ENCODE measurements at regions not wholly inside any gene's neighbourhood (a gene's known extent, or its start where the extent isn't known, plus 50 kb on each side); places are given as distances from the start of the nearest gene placed in this dataset.
"Not testable (repeated sequence)": the region's sequence is repeated elsewhere in the genome, so short reads cannot be mapped to it uniquely, and the experiment has no call there.

- no peak for DNase-seq
- Mint-ChIP-seq H3K27me3 (ENCODE audit: low read depth in 3 of 3) (peaks cover 0 to 1% (median 1%) of the 10 kb centered on the region in 3 donors), H3K4me1 (no peaks in the 10 kb centered on the region), H3K27ac (no peak overlapping the region), H3K9me3 (no peaks in the 10 kb centered on the region), H3K36me3 (no peaks in the 10 kb centered on the region), H3K4me3 (no peak overlapping the region)
These were observed 108.8 kb upstream of the PMEPA1 start for GRCh38 chr20:57818418-57819181.

DNA sequence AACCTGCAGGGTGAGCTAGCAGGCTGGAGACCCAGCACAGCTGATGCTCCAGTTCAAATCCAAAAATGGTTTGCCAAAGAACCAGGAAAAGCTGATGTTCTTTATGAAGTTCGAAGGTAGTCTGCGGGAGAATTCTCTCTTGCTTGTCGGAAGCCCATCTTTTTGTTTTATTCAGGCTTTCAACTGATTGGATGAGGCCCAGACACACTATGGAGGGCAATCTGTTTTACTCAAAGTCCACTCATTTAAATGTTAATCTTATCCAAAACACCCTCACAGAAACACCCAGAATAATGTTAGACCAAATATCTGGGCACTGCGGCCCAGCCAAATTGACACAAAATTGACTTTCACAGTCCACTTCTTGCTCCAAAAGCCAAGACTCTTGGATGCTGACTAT lies 105.6 kb upstream of the PMEPA1 start:
- H3K27ac Mint-ChIP-seq: no peak overlapping the region
- H3K4me1 Mint-ChIP-seq: no peaks in the 10 kb centered on the region
- H3K4me3 Mint-ChIP-seq: no peak overlapping the region
- no peaks in the 10 kb centered on the region for H3K36me3 Mint-ChIP-seq
- H3K9me3 Mint-ChIP-seq: no peaks in the 10 kb centered on the region
- no peak for DNase-seq
- H3K27me3 Mint-ChIP-seq (ENCODE audit: low read depth in 3 of 3): peaks cover 0 to 3% (median 2%) of the 10 kb centered on the region in 3 donors

DNA sequence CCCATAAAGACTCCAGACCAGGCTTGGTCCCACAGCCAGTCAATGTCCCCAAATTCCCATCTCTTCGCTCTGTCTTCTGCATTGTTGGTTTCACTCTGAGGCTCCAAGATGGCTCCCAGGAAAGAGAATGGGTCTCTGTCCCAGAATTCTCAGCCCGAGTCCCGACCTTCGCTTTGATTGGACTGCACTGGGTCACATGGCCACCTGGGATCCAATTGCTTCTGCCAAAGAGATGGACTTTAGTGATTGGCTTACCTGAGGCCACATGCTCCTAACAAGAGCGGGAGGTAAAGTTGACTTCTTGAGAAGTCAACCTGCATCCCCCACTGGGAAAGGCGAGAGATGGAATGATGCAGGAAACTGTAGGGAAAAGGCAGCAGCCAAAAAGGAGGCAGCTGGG lies 104.7 kb upstream of the PMEPA1 start:
- no peaks in the 10 kb centered on the region for H3K36me3 Mint-ChIP-seq
- peaks cover 0 to 5% (median 3%) of the 10 kb centered on the region in 3 donors for H3K27me3 Mint-ChIP-seq (ENCODE audit: low read depth in 3 of 3)
- H3K4me3 Mint-ChIP-seq: no peak overlapping the region
- no peaks in the 10 kb centered on the region for H3K4me1 Mint-ChIP-seq
- no peak for DNase-seq
- H3K27ac Mint-ChIP-seq: no peak overlapping the region
- no peaks in the 10 kb centered on the region for H3K9me3 Mint-ChIP-seq

DNA sequence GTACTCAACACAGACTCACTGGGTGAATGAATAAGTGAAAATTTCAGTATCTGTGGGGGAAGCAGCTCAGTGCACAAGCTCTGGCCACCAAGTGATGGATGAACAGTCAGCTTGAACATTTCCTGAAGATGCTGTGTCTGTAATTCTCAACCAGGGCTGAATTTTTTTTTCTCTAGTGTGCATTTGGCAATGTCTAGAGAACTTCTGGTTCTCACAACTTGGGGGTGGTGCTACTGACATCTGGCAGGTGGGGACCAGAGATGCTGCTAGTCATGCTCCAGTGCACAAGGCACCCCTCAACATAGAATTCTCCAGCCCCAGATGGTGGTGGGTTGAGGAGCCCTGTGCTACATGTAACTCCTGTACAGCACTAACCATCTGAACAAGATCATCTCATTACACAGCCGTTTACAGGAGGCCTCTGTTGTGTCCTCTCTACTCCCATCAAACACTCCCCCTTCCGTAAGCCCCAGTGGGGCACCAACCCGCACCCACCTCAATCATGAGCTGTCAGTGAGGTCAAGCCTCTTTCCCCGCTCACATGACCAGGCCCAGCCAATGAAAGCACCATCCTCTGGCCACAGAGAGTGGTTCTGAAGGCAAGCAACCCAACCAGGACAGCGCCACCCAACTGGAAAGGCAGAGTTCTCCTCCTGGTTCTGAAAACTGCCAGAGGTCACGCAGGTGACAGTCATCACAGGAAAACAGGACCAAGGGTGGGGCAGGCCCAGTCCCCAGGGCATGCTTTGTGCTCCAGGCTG lies 103.9 kb upstream of the PMEPA1 start:
- H3K4me3 Mint-ChIP-seq: no peak overlapping the region
- no peaks in the 10 kb centered on the region for H3K36me3 Mint-ChIP-seq
- no peaks in the 10 kb centered on the region for H3K9me3 Mint-ChIP-seq
- peaks cover 0 to 5% (median 3%) of the 10 kb centered on the region in 3 donors for H3K27me3 Mint-ChIP-seq (ENCODE audit: low read depth in 3 of 3)
- H3K27ac Mint-ChIP-seq: no peak overlapping the region
- DNase-seq: no peak
- H3K4me1 Mint-ChIP-seq: no peaks in the 10 kb centered on the region

GRCh38 chr20:57812632-57813031 lies 102.8 kb upstream of the PMEPA1 start:
- not testable (repeated sequence) for H3K36me3 Mint-ChIP-seq; H3K9me3 Mint-ChIP-seq; H3K4me3 Mint-ChIP-seq; H3K27ac Mint-ChIP-seq; H3K27me3 Mint-ChIP-seq (ENCODE audit: low read depth in 3 of 3); H3K4me1 Mint-ChIP-seq; DNase-seq

- Mint-ChIP-seq H3K27me3 (ENCODE audit: low read depth in 3 of 3) (peaks cover 0 to 5% (median 2%) of the 10 kb centered on the region in 3 donors), H3K9me3 (no peaks in the 10 kb centered on the region), H3K4me1 (no peaks in the 10 kb centered on the region), H3K4me3 (no peak overlapping the region), H3K27ac (no peak overlapping the region), H3K36me3 (no peaks in the 10 kb centered on the region)
- no peak for DNase-seq
These were observed 101.7 kb upstream of the PMEPA1 start for GRCh38 chr20:57811374-57812020.

GRCh38 chr20:57810511-57811373 lies 100.9 kb upstream of the PMEPA1 start:
- DNase-seq: no peak
- no peak overlapping the region for H3K4me3 Mint-ChIP-seq
- H3K27me3 Mint-ChIP-seq (ENCODE audit: low read depth in 3 of 3): peaks cover 0 to 5% (median 2%) of the 10 kb centered on the region in 3 donors
- H3K36me3 Mint-ChIP-seq: no peaks in the 10 kb centered on the region
- no peaks in the 10 kb centered on the region for H3K9me3 Mint-ChIP-seq
- H3K27ac Mint-ChIP-seq: no peak overlapping the region
- H3K4me1 Mint-ChIP-seq: no peaks in the 10 kb centered on the region

DNA sequence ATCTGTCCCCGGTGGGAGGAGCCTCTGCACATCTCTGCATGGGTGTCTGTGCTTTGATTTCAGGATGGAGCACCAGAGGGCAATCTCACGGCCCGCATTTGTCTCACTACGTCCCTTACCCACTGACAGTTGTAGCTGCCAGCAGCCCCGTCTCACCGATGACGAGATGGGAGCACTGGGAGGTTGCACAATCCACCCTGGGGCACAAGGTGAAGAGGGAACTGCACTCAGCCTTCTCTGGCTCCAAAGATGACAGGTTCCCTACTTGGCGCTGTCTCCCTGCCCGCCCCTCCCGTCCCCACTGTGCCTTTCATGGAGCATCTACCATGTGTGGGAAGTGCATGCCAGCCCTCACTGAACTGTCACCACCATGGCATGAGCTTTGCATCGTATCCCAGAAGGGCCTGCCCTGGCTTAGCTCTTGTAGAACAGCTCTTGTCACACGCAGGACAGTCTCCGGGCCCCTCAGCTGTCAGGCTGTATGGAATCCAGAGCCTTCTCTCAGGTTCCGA lies 99.9 kb upstream of the PMEPA1 start:
- Mint-ChIP-seq H3K4me3 (no peak overlapping the region), H3K9me3 (no peaks in the 10 kb centered on the region), H3K27ac (no peak overlapping the region), H3K4me1 (no peaks in the 10 kb centered on the region), H3K36me3 (no peaks in the 10 kb centered on the region), H3K27me3 (ENCODE audit: low read depth in 3 of 3) (peaks cover 0 to 5% (median 2%) of the 10 kb centered on the region in 3 donors)
- no peak for DNase-seq

DNA sequence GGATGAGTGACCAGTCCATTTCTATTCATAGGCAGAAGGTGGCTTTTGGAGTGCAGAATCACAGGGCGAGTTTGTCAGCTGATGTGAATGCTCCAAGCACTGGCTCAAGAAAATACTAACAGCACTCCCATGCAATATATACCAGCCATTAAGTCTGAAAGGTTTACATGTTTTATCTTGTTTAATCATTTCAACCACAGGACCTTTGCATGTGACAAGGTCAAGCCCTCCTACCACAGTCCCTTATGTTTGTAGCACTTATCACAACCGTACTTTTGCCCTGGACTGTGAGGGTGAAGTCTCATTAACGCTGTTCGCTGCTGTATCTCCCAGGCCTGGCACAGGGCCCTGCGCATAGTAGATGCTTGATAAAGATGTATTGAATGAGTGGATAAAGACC lies 99.3 kb upstream of the PMEPA1 start:
- no peaks in the 10 kb centered on the region for H3K9me3 Mint-ChIP-seq
- no peaks in the 10 kb centered on the region for H3K4me1 Mint-ChIP-seq
- H3K36me3 Mint-ChIP-seq: no peaks in the 10 kb centered on the region
- peaks cover 0 to 5% (median 2%) of the 10 kb centered on the region in 3 donors for H3K27me3 Mint-ChIP-seq (ENCODE audit: low read depth in 3 of 3)
- no peak for DNase-seq
- H3K27ac Mint-ChIP-seq: no peak overlapping the region
- no peak overlapping the region for H3K4me3 Mint-ChIP-seq

- Mint-ChIP-seq H3K4me1 (no peaks in the 10 kb centered on the region), H3K27me3 (ENCODE audit: low read depth in 3 of 3) (peaks cover 0 to 5% (median 4%) of the 10 kb centered on the region in 3 donors), H3K36me3 (no peaks in the 10 kb centered on the region), H3K9me3 (no peaks in the 10 kb centered on the region), H3K27ac (no peak overlapping the region), H3K4me3 (no peak overlapping the region)
- no peak for DNase-seq
These were observed 98.7 kb upstream of the PMEPA1 start for GRCh38 chr20:57808264-57809070.

- Mint-ChIP-seq H3K27me3 (ENCODE audit: low read depth in 3 of 3) (peaks cover 0 to 5% (median 4%) of the 10 kb centered on the region in 3 donors), H3K36me3 (no peaks in the 10 kb centered on the region), H3K27ac (no peak overlapping the region), H3K9me3 (no peaks in the 10 kb centered on the region), H3K4me1 (no peaks in the 10 kb centered on the region), H3K4me3 (no peak overlapping the region)
- DNase-seq: no peak
These were observed 97.8 kb upstream of the PMEPA1 start for GRCh38 chr20:57807401-57808263.

DNA sequence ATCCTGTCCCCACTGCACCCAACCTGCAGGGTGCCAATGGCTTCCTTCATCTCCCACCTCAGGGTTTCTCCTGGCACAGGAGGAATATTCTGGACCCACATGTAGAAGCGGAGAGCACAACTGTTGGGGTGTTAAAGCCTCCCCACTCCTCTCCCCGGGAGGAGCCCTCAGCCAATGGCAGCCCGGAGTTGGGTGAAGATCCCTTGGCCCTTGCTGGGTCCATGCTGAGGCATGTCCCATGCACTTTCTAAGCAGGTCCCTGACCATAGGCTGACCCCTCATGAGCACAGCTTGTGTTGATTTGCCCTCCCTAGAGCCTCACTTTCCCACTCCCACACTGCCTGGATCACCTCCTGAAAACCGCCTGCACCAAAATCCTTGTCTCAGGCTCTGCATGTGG lies 97.2 kb upstream of the PMEPA1 start:
- Mint-ChIP-seq H3K27ac (no peak overlapping the region), H3K9me3 (no peaks in the 10 kb centered on the region), H3K4me1 (no peaks in the 10 kb centered on the region), H3K27me3 (ENCODE audit: low read depth in 3 of 3) (peaks cover 0 to 7% (median 4%) of the 10 kb centered on the region in 3 donors), H3K36me3 (no peaks in the 10 kb centered on the region), H3K4me3 (no peak overlapping the region)
- no peak for DNase-seq
